ENCODE measurements at regions not wholly inside any gene's neighbourhood (a gene's known extent, or its start where the extent isn't known, plus 50 kb on each side); places are given as distances from the start of the nearest gene placed in this dataset.
"Not testable (repeated sequence)": the region's sequence is repeated elsewhere in the genome, so short reads cannot be mapped to it uniquely, and the experiment has no call there.

DNA sequence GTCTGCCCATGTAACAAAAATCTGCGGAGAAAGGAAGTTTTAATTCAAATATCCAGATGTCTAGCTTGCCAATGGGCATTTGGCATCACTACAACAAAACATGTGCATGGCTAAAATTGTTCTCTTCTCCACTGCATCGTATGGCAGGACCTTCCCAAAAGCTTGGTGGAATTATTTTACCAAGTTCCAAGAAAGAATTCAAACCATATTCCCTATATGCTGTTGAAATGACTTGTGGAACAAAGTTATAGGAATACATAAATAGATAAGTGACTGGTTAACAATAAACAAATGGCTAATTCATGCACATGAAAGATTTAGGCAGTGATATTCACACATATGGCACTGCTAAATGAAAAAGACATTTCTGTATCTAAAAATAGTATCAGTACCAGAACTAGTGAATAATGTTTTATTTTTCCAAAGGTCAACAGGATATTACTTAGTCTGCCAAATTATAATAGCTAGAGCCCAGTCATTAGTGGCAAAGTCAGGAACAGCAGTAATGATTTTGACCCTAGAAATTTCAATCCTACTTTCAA lies 425.4 kb upstream of the VRK2 start:
- no peak for DNase-seq

GRCh38 chr2:57622009-57622408 lies 424.6 kb upstream of the VRK2 start:
- DNase-seq: no peak

GRCh38 chr2:57656198-57656597 lies 390.4 kb upstream of the VRK2 start:
- DNase-seq: no peak

DNA sequence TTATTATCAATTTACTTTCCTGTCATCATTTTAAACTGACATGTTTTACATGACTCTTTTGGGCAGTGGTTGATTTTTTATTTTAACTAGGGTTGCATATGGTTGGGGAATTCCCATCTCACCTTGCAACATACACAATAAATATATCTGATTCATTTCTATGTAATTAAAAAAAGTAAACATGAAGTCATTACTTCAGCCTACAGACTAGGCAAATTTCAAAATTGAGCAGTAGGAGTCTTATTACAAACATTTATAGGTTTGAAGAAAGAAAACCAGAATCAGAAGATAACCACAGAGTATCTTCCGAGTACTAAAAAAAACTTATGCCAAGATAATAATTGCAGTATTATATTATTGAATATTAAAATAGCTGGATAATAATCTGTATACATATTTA lies 377.0 kb upstream of the VRK2 start:
- no peak for DNase-seq

DNA sequence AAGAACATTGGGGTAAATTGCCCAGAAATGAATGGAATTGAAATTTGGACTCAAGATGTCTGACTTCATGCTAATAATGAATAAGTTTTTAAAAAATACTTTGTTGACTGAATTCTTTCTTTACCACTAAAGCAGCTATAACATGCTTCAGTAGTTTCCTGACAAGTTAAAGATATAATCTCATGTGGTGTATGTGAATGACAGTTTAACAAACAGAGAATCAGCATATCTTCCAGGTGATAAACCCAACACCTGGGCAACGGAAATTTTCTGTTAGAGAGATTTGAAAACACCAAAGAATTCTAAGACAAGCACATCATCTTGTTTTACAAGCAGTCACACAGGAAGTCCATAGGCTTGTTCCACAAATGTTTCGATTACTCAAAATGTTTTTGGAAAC lies 372.6 kb upstream of the VRK2 start:
- DNase-seq: no peak

DNA sequence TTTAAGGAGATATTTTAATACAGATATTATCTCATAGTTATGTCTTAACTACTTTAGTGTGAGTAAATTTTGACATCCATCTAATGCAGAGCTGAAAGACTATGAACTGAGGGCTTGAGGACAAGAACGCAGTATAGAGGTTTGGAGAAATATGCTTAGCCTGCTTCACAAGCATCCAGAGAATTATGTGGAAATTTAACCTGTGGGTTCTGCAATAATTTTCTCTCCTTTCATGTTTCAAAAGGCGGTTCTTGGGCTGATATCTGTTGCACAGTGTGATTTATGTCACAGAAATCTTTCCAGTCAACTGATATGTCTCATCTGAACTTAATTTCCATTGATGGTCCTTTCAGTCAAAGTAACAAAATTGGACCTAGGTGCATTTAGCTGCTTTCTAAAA lies 371.9 kb upstream of the VRK2 start:
- no peak for DNase-seq

- DNase-seq: no peak
Observed at GRCh38 chr2:57677296-57677695, 369.3 kb upstream of the VRK2 start.

DNA sequence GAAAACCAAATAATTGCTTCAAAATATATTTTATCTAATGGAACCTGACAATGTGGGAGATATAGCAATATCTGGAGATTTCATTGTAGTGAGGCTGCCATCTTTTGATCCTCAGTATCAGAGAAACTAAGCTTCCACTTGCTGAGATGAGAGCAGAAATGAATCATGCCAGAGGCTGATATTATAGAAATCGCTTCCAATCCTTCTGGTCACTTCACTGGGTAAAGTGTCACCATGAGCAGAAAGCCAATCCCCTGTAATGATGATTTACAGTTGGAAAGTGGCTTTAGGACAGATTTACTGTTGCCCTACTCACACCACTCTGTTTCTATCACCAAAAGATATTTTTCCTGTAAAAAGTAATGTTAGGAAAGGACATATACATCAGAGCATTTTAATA lies 365.0 kb upstream of the VRK2 start:
- DNase-seq: no peak

DNA sequence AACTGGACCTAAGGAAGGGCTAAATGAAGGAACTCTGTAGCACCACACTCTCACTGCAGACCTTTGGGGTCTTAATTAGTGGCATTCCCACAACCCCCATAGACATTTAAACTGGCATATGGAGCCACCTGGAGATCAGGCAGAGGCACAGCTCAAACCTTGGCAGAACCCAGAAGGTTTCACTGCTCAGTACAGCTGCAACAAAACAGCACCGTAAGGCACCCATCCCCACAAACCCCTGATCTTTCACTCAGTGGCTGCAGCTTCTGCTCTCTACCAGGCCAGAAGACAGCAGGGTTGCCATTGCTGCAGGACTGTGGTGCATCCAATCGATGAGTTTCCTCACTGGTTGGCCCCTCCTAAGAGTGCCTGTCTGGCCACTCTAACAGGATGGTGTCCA lies 361.6 kb upstream of the VRK2 start:
- DNase-seq: no peak

DNA sequence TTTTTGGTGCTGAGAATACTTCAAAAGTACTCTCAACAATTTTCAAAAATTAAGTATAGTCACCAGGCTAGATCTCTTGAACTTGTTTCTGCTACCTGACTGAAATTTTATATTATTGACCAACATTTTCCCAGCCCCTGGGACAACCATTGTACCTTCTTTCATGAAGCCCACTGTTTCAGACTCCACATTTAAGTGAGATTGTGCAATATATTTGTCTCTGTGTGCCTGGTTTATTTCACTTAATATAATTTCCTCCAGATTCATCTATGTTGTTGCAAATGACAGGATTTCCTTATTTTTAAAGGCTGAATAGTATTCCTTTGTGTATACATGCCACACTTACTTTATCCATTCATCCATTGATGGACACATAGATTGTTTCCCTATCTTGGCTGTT lies 354.2 kb upstream of the VRK2 start:
- DNase-seq: no peak

- DNase-seq: no peak
Observed at GRCh38 chr2:57693177-57693576, 353.4 kb upstream of the VRK2 start.

DNA sequence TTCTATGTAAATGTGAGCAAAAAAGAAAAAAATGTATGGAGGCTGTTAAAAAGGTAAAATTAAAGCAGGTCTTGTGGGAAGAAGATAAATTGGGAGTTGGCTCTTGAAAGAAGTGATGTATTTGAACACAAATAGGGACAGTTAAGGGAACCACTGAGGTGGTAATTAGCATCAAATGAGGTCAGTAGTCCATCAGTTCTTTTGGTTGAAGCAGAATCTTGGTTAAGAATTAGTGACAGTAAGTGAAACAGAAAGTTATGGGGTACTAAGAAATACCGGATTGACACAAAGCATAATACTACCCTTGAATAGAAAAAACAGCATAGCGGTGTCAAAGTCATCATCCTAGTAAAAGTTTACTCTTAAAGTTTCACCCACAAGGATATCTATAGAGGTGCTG lies 352.6 kb upstream of the VRK2 start:
- DNase-seq: no peak

DNA sequence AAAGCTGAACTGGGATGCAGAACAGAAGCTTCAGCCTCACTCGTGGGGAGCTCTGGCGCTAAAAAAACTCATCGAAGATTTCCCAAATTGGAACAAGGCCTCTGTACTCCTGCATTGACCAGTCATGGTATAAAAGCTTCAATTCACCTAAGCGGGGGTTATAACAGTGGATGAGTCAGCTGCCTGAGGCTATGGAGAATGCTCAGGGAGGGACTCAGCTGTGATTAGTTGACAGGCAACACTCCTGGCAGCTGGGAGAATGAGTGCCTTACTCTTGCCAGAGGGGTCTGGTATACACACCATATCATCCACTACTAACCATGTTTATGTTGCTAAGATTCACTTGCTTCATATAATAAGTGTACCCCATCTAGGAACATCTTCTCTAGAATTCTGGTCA lies 350.6 kb upstream of the VRK2 start:
- no peak for DNase-seq

DNA sequence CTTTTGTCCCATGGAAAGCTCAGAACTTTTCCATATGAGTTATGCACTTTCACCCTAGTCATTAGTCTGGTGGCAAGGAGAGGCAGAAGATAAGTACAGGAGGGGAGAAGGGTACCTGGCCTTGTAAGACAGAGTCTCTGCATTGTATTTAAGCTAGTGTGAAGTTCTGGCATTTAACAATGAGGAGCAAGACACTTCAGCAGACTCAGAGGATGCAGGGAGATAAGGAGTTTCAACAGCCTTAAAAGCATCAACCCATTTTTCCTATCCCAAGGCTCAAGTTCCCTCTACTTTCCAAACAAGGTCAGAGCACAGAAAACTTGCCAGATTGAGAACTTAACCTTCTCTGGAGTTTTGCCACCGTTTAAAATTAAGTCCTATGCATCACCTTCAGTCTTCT lies 348.2 kb upstream of the VRK2 start:
- DNase-seq: no peak

DNA sequence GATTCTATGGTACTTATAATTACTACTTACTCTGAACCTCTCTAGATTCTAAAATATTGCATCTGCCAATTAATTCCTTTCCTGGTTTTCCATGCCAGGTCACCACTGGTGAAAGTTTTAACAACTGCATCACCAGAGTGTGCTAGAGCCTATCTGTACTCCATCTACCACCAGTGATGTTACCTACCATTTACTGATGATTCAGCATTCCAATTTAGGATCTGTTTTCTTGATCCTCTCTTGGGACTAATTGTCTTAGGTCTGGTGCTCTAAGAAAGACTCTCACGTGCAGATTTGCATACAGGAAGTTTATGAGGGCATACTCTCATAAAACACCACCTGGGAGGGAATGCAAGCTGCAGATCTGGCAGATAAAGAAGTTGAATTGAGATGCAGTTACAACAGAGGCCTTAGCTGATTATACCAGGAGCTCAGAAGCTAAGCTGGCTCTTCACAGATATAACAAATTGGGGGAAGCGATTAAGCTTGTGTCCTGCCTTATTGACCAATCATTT lies 347.6 kb upstream of the VRK2 start:
- DNase-seq: no peak

DNA sequence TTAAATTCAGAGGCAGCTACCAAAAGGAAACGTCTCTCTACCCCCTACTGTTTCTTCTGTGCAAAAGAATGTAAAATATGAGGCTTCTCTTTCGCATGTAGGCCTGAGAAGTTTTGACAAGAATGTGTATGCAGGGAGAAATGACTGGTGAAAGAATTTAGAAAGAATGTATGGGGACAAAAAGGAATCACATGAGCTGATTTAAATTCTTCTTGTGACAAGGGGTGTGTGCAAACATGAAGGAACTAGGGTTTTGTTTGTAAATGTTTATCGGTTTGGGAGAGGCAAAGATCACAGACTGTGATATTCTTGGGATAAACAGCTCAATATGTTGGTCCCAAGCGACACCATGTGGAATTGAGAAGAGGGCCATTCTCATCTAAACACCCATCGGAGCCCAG lies 345.2 kb upstream of the VRK2 start:
- no peak for DNase-seq

- no peak for DNase-seq
Observed at GRCh38 chr2:57703407-57703806, 343.2 kb upstream of the VRK2 start.

DNA sequence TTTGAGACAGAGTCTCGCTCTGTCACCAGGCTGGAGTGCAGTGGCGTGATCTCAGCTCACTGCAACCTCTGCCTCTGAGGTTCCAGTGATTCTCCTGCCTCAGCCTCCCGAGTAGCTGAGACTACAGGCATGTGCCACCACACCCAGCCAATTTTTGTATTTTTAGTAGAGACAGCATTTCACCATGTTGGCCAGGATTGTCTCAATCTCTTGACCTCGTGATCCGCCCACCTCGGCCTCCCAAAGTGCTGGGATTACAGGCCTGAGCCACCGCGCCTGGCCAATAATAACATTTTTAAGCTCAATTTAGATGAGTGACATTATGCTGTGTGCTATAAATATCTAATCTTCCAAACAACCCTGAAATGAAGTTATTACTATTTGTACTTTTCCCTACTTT lies 338.8 kb upstream of the VRK2 start:
- not testable (repeated sequence) for DNase-seq

- no peak for DNase-seq
Observed at GRCh38 chr2:57711991-57712390, 334.6 kb upstream of the VRK2 start.

DNA sequence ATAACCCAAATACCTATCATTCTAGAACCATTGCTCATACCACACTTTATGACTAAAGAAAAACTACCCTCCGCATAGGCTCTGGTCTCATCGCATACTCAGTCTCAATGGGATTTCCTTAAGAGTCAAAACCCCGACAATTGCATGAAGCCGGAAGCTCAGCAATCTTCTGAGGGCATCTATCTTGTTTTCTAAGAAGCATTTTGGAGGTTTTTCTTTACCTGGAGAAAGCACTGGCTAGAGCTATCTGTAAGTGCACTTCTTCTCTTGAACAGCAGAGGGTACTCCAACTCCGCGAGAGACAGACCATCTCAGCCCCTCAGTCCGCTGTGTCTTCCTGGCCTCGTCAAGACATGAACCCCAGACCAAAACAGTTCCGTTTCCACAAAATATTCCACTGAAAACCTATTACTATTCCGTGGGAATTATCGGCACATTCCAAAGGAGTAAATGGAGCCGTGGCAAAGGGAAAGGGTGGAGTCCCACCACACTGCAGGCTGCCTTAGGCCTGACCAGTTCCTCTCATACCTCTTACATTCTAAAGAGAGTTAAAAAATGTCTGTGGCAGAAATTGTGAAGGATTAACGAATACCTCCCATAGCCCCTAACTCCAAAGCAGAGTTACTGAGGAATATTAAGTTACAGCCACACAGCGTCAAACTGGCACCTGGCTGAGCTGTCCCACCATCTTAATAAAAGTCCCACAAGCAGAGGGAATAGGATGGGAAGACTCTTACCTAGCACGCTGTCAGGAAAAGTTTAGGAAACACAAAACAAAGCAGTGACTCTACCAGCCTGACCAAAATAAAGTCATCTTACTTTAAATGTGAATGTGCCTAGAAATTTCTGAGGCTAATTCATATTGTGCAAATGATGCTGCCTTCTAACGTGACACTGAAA lies 325.6 kb upstream of the VRK2 start:
- DNase-seq: peak; percentile 74

- no peak for DNase-seq
Observed at GRCh38 chr2:57725337-57725947, 321.2 kb upstream of the VRK2 start.

DNA sequence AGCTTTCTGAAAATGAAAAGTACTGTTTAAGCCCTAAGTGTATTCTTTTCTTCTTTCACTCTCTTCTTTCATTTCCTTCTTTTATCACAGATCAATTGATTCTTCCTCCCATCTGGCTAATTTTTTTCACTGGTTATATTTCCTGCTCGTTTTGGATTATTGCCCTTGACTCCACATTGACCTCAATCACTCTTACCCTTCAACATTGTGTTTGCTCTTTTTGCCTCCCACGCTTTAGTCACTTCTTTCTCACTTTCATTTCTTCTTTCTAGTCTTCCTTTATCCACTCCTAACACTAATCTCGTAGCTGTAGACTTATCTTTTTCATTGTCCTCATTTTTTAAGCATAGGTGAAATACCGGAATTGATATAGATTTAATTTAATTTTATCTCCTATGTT lies 320.3 kb upstream of the VRK2 start:
- no peak for DNase-seq

- DNase-seq: no peak
Observed at GRCh38 chr2:57728691-57729090, 317.9 kb upstream of the VRK2 start.

- DNase-seq: no peak
Observed at GRCh38 chr2:57733956-57734355, 312.6 kb upstream of the VRK2 start.
